ENCODE measurements at regions not wholly inside any gene's neighbourhood (a gene's known extent, or its start where the extent isn't known, plus 50 kb on each side); places are given as distances from the start of the nearest gene placed in this dataset.

GRCh38 chr21:36624105-36624504 lies 74.8 kb upstream of the SIM2 start:
- no peak for TF ChIP-seq CTCF (IDR thresholded peaks at IDR 0.05)
- peaks cover 2 to 4% of the 10 kb centered on the region in 2 donors for H3K9me3 Mint-ChIP-seq
- H3K9me3 ChIP-seq (ENCODE audit: control insufficient read depth, insufficient read depth, low read length) = no peaks in the 10 kb centered on the region

GRCh38 chr21:36626791-36627190 lies 72.1 kb upstream of the SIM2 start:
- intact Hi-C loops (cut with micrococcal nuclease) = no loop called here
- peaks cover 8 to 21% of the 10 kb centered on the region in 2 donors for H3K27me3 Mint-ChIP-seq (ENCODE audit: low read depth in 2 of 2)
- TF ChIP-seq CTCF (IDR thresholded peaks at IDR 0.05) = no peak
- no peak overlapping the region for H3K27ac Mint-ChIP-seq
- Histone ChIP-seq H3K27ac (ENCODE audit: low read length) (no peak overlapping the region), H3K4me3 (ENCODE audit: low read length) (no peak overlapping the region), H3K4me1 (ENCODE audit: control insufficient read depth, insufficient read depth, low read length) (no peaks in the 10 kb centered on the region), H3K36me3 (ENCODE audit: control insufficient read depth, insufficient read depth, low read length) (no peaks in the 10 kb centered on the region), H3K27me3 (ENCODE audit: control insufficient read depth, insufficient read depth, low read length) (no peaks in the 10 kb centered on the region), H3K9me3 (ENCODE audit: control insufficient read depth, insufficient read depth, low read length) (no peaks in the 10 kb centered on the region)
- DNase-seq (no peak), ATAC-seq (no peak)
- H3K4me3 Mint-ChIP-seq = no peak overlapping the region
- H3K36me3 Mint-ChIP-seq = no peaks in the 10 kb centered on the region
- H3K9me3 Mint-ChIP-seq = no peaks in the 10 kb centered on the region
- H3K4me1 Mint-ChIP-seq = no peaks in the 10 kb centered on the region
- WGBS (ENCODE audit: insufficient coverage) = 75% methylated on average over 3 of the region's 3 CpGs

More at GRCh38 chr21:36624105-36624504, 74.8 kb upstream of the SIM2 start:
- Histone ChIP-seq H3K27me3 (ENCODE audit: control insufficient read depth, insufficient read depth, low read length) (no peaks in the 10 kb centered on the region), H3K36me3 (ENCODE audit: control insufficient read depth, insufficient read depth, low read length) (no peaks in the 10 kb centered on the region), H3K4me3 (ENCODE audit: low read length) (no peak overlapping the region), H3K27ac (ENCODE audit: low read length) (no peak overlapping the region), H3K4me1 (ENCODE audit: control insufficient read depth, insufficient read depth, low read length) (no peaks in the 10 kb centered on the region)
- Mint-ChIP-seq H3K4me1 (no peaks in the 10 kb centered on the region), H3K36me3 (peaks cover 6% of the 10 kb centered on the region), H3K4me3 (no peak overlapping the region), H3K27me3 (ENCODE audit: low read depth in 2 of 2) (peaks cover 6 to 9% of the 10 kb centered on the region in 2 donors), H3K27ac (no peak overlapping the region)
- intact Hi-C loops (cut with micrococcal nuclease) = no loop called here
- DNase-seq (no peak), ATAC-seq (no peak)
- WGBS (ENCODE audit: insufficient coverage) = 83% methylated on average over 4 of the region's 4 CpGs

GRCh38 chr21:36627242-36627641 lies 71.7 kb upstream of the SIM2 start:
- intact Hi-C loops (cut with micrococcal nuclease) = no loop called here
- Mint-ChIP-seq H3K27ac (no peak overlapping the region), H3K9me3 (no peaks in the 10 kb centered on the region), H3K4me3 (no peak overlapping the region), H3K36me3 (no peaks in the 10 kb centered on the region), H3K27me3 (ENCODE audit: low read depth in 2 of 2) (peaks cover 8 to 21% of the 10 kb centered on the region in 2 donors), H3K4me1 (no peaks in the 10 kb centered on the region)
- 90% methylated on average over 5 of the region's 5 CpGs for WGBS (ENCODE audit: insufficient coverage)
- H3K9me3 ChIP-seq (ENCODE audit: control insufficient read depth, insufficient read depth, low read length) = no peaks in the 10 kb centered on the region
- H3K4me3 ChIP-seq (ENCODE audit: low read length) = no peak overlapping the region
- H3K27ac ChIP-seq (ENCODE audit: low read length) = no peak overlapping the region
- H3K36me3 ChIP-seq (ENCODE audit: control insufficient read depth, insufficient read depth, low read length) = no peaks in the 10 kb centered on the region
- no peak for DNase-seq
- no peaks in the 10 kb centered on the region for H3K27me3 ChIP-seq (ENCODE audit: control insufficient read depth, insufficient read depth, low read length)
- no peak for ATAC-seq
- H3K4me1 ChIP-seq (ENCODE audit: control insufficient read depth, insufficient read depth, low read length) = no peaks in the 10 kb centered on the region
- no peak for TF ChIP-seq CTCF (IDR thresholded peaks at IDR 0.05)

GRCh38 chr21:36628106-36628505 lies 70.8 kb upstream of the SIM2 start:
- ATAC-seq = no peak
- no peaks in the 10 kb centered on the region for H3K4me1 Mint-ChIP-seq
- no peaks in the 10 kb centered on the region for H3K9me3 ChIP-seq (ENCODE audit: control insufficient read depth, insufficient read depth, low read length)

More at GRCh38 chr21:36628106-36628505, 70.8 kb upstream of the SIM2 start:
- 94% methylated on average over 7 of the region's 9 CpGs for WGBS (ENCODE audit: insufficient coverage)
- H3K27me3 Mint-ChIP-seq (ENCODE audit: low read depth in 2 of 2) = peaks cover 8 to 22% of the 10 kb centered on the region in 2 donors
- H3K4me3 ChIP-seq (ENCODE audit: low read length) = no peak overlapping the region
- H3K36me3 Mint-ChIP-seq = no peaks in the 10 kb centered on the region
- H3K36me3 ChIP-seq (ENCODE audit: control insufficient read depth, insufficient read depth, low read length) = no peaks in the 10 kb centered on the region
- no peaks in the 10 kb centered on the region for H3K4me1 ChIP-seq (ENCODE audit: control insufficient read depth, insufficient read depth, low read length)
- H3K27ac Mint-ChIP-seq = no peak overlapping the region
- H3K27me3 ChIP-seq (ENCODE audit: control insufficient read depth, insufficient read depth, low read length) = no peaks in the 10 kb centered on the region
- TF ChIP-seq CTCF (IDR thresholded peaks at IDR 0.05) = no peak
- no peak overlapping the region for H3K27ac ChIP-seq (ENCODE audit: low read length)
- H3K4me3 Mint-ChIP-seq = no peak overlapping the region
- DNase-seq = no peak
- intact Hi-C loops (cut with micrococcal nuclease) = no loop called here
- H3K9me3 Mint-ChIP-seq = no peaks in the 10 kb centered on the region
